DND-41 (cell line): ENCODE measurements at regions not wholly inside any gene's neighbourhood (a gene's known extent, or its start where the extent isn't known, plus 50 kb on each side); places are given as distances from the start of the nearest gene placed in this dataset.

Source experiments
- ATAC-seq: fragments of 200-7000 bp; cut with Tn5 transposase; 3 replicates; pipeline ENCODE4 v1.9.1; 2021; ENCODE audit warnings: low read depth; ENCODE audit not compliant: insufficient read depth
- DNase-seq: peaks from one replicate; pipeline ENCODE4 v3.0.0-alpha.2; 2020
- H2AFZ ChIP-seq: 2 replicates; pipeline ENCODE4 v1.6.0; 2012; ENCODE audit warnings: low read depth, low read length
- H3K27ac ChIP-seq: 2 replicates; pipeline ENCODE4 v1.5.1; 2012; ENCODE audit warnings: low read length, inconsistent platforms
- H3K27me3 ChIP-seq: fragments of 200-600 bp; sonication (generic); 2 replicates; pipeline ENCODE4 v1.6.0; 2012; ENCODE audit warnings: low read length, mild to moderate bottlenecking, inconsistent platforms; ENCODE audit not compliant: insufficient read depth, poor library complexity
- H3K36me3 ChIP-seq: 2 replicates; pipeline ENCODE4 v1.5.1; 2012; ENCODE audit warnings: low read length, inconsistent platforms; ENCODE audit not compliant: insufficient read depth
- H3K4me1 ChIP-seq: 2 replicates; pipeline ENCODE4 v1.5.1; 2012; ENCODE audit warnings: mild to moderate bottlenecking, low read length; ENCODE audit not compliant: insufficient read depth
- H3K4me2 ChIP-seq: 2 replicates; pipeline ENCODE4 v1.6.0; 2012; ENCODE audit warnings: mild to moderate bottlenecking, moderate library complexity, low read length, inconsistent platforms; ENCODE audit not compliant: insufficient read depth
- H3K4me3 ChIP-seq, 2 experiments: fragments of 200-600 bp in 1 of 2; shearing (Covaris generic) in 1 of 2; 2 replicates each; pipeline ENCODE4 v1.5.1; 2012 to 2016; ENCODE audit warnings: inconsistent platforms in 2 of 2, low read length in 2 of 2, mild to moderate bottlenecking in 2 of 2, low read depth in 1 of 2, moderate library complexity in 1 of 2
- H3K79me2 ChIP-seq: 2 replicates; pipeline ENCODE4 v1.6.0; 2012; ENCODE audit warnings: low read length, inconsistent platforms; ENCODE audit not compliant: insufficient read depth
- H3K9ac ChIP-seq: 2 replicates; pipeline ENCODE4 v1.6.0; 2012; ENCODE audit warnings: low read depth, mild to moderate bottlenecking, inconsistent platforms, low read length, moderate library complexity
- H3K9me3 ChIP-seq: 2 replicates; pipeline ENCODE4 v1.5.1; 2012; ENCODE audit warnings: low read length, moderate library complexity, mild to moderate bottlenecking, inconsistent platforms; ENCODE audit not compliant: insufficient read depth, severe bottlenecking
- H4K20me1 ChIP-seq: 2 replicates; pipeline ENCODE4 v1.6.0; 2012; ENCODE audit warnings: low read length; ENCODE audit not compliant: insufficient read depth
- EZH2 ChIP-seq: IDR thresholded peaks from 3 replicates; pipeline ENCODE4 v1.6.1; 2012; ENCODE audit warnings: borderline replicate concordance, low read depth, mild to moderate bottlenecking, moderate library complexity, low read length, inconsistent platforms; ENCODE audit not compliant: severe bottlenecking
- TF ChIP-seq, protein P1 (sequence below): IDR thresholded peaks from 2 replicates; pipeline ENCODE4 v1.5.1; 2012; ENCODE audit warnings: borderline replicate concordance, low read length, moderate library complexity, mild to moderate bottlenecking; ENCODE audit not compliant: poor library complexity, severe bottlenecking; ENCODE audit errors: extremely low read depth

DNA sequence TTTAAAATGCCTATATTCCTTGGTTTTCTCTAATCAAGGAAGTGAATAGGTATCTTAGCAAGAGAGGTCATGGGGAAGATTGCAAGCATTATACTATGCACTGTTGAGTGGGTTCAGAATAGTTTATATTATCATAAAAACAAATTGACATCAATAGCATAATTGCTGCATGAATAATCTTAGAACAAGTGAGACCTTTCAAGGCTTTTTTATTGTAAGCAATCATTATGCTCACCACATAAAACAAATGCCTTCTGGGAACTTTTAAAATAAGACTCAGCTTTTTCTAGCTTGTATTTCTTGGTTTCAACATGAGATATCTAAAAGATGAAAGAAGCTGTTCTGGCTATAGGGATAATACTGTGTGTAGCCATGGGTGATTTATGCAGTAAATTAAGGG lies 135.6 kb upstream of the ZC3H12C start:
- no peaks in the 10 kb centered on the region for H4K20me1 ChIP-seq
- no peaks in the 10 kb centered on the region for H3K79me2 ChIP-seq
- H3K9me3 ChIP-seq = no peaks in the 10 kb centered on the region
- H3K27me3 ChIP-seq = no peaks in the 10 kb centered on the region
- no peak overlapping the region for H3K4me3 ChIP-seq
- no peak overlapping the region for H3K27ac ChIP-seq
- ATAC-seq (no peak), DNase-seq (no peak)
- H3K4me1 ChIP-seq = no peaks in the 10 kb centered on the region
- H3K4me2 ChIP-seq = no peak overlapping the region
- no peak overlapping the region for H2AFZ ChIP-seq
- H3K9ac ChIP-seq = no peak overlapping the region
- no peaks in the 10 kb centered on the region for H3K36me3 ChIP-seq
- TF ChIP-seq, protein P1, sequence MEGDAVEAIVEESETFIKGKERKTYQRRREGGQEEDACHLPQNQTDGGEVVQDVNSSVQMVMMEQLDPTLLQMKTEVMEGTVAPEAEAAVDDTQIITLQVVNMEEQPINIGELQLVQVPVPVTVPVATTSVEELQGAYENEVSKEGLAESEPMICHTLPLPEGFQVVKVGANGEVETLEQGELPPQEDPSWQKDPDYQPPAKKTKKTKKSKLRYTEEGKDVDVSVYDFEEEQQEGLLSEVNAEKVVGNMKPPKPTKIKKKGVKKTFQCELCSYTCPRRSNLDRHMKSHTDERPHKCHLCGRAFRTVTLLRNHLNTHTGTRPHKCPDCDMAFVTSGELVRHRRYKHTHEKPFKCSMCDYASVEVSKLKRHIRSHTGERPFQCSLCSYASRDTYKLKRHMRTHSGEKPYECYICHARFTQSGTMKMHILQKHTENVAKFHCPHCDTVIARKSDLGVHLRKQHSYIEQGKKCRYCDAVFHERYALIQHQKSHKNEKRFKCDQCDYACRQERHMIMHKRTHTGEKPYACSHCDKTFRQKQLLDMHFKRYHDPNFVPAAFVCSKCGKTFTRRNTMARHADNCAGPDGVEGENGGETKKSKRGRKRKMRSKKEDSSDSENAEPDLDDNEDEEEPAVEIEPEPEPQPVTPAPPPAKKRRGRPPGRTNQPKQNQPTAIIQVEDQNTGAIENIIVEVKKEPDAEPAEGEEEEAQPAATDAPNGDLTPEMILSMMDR = no peak
- no peak for TF ChIP-seq EZH2

DNA sequence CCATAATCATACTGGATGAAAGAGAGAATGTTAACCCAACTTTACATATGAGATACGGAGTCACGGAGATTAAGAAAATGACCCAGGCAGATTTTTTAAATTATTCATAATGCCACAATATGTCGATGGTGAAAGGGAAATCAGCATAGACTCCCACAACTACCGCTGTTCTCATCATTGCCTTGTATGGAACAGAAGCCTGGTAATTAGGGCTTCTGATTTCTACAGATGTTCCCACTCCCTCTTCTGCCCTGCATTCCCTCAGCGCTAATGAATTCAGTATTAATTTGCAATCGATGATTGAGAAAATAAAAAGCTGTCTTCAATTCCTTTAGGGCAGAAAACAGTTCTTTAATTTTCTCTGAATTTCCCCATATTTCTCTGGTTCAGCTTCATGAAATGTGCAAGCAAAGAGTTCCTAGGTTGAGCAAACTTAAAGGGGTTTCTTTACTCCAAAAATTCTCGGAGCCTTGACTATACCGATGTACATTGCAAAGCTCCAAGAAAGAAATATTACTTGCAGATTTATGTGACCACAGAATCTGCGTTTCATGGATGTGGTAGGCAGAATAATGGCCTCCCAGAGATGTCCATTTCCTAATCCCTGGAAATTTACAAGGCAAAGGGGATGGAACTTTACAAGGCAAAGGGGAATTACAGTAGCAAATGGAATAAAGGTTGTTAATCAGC lies 134.9 kb upstream of the ZC3H12C start:
- no peak for ATAC-seq
- no peak for DNase-seq
- TF ChIP-seq, protein P1 = no peak
- no peak for TF ChIP-seq EZH2
- no peak overlapping the region for H2AFZ ChIP-seq
- H3K79me2 ChIP-seq = no peaks in the 10 kb centered on the region
- H3K4me3 ChIP-seq = no peak overlapping the region
- H3K4me1 ChIP-seq = no peaks in the 10 kb centered on the region
- H3K9me3 ChIP-seq = no peaks in the 10 kb centered on the region
- no peak overlapping the region for H3K4me2 ChIP-seq
- H4K20me1 ChIP-seq = no peaks in the 10 kb centered on the region
- no peaks in the 10 kb centered on the region for H3K27me3 ChIP-seq
- no peak overlapping the region for H3K27ac ChIP-seq
- H3K36me3 ChIP-seq = no peaks in the 10 kb centered on the region
- H3K9ac ChIP-seq = no peak overlapping the region

DNA sequence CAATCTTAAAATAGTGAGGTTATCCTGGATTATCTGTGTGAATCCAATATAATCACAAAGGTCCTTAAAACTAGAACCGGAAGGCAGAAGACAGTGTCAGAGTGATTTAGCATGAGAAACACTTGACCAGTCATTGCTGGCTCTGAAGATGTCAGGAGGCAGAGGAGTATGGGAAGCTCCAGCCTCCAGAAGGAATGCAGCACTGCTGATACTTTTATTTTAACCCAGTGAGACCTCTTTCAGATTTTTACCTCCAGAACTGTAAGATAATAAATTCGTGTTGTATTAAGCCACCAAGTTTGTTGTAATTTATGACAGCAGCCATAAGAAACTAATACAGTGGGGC lies 134.4 kb upstream of the ZC3H12C start:
- H2AFZ ChIP-seq = no peak overlapping the region
- H3K36me3 ChIP-seq = no peaks in the 10 kb centered on the region
- TF ChIP-seq, protein P1 = no peak
- H3K79me2 ChIP-seq = no peaks in the 10 kb centered on the region
- no peaks in the 10 kb centered on the region for H4K20me1 ChIP-seq
- H3K4me3 ChIP-seq = no peak overlapping the region
- H3K27me3 ChIP-seq = no peaks in the 10 kb centered on the region
- no peak overlapping the region for H3K9ac ChIP-seq
- DNase-seq (no peak), ATAC-seq (no peak)
- H3K27ac ChIP-seq = no peak overlapping the region
- H3K4me2 ChIP-seq = no peak overlapping the region
- no peaks in the 10 kb centered on the region for H3K9me3 ChIP-seq
- H3K4me1 ChIP-seq = no peaks in the 10 kb centered on the region

- no peaks in the 10 kb centered on the region for H3K9me3 ChIP-seq
- no peak overlapping the region for H3K4me3 ChIP-seq
- H3K9ac ChIP-seq = no peak overlapping the region
- H3K36me3 ChIP-seq = no peaks in the 10 kb centered on the region
- no peaks in the 10 kb centered on the region for H3K79me2 ChIP-seq
- no peaks in the 10 kb centered on the region for H3K27me3 ChIP-seq
- TF ChIP-seq EZH2 = no peak
- TF ChIP-seq, protein P1 = no peak
- H3K4me1 ChIP-seq = no peaks in the 10 kb centered on the region
- H4K20me1 ChIP-seq = no peaks in the 10 kb centered on the region
- no peak for ATAC-seq
- H2AFZ ChIP-seq = no peak overlapping the region
- no peak overlapping the region for H3K4me2 ChIP-seq
- no peak overlapping the region for H3K27ac ChIP-seq
- DNase-seq = no peak
These were observed 132.4 kb upstream of the ZC3H12C start for GRCh38 chr11:109960831-109961230.
